SK-N-MC (cell line): ENCODE measurements at regions not wholly inside any gene's neighbourhood (a gene's known extent, or its start where the extent isn't known, plus 50 kb on each side); places are given as distances from the start of the nearest gene placed in this dataset.

Experiments
- EZH2 ChIP-seq: fragments of 200-600 bp; sonication (generic); IDR thresholded peaks from one replicate; pipeline ENCODE4 v1.6.1; 2017; ENCODE audit warnings: antibody characterized with exemption
- POLR2AphosphoS5 ChIP-seq: IDR thresholded peaks from 2 replicates; pipeline ENCODE4 v1.6.1; 2012; ENCODE audit warnings: mild to moderate bottlenecking, low read depth, low read length, borderline replicate concordance

DNA sequence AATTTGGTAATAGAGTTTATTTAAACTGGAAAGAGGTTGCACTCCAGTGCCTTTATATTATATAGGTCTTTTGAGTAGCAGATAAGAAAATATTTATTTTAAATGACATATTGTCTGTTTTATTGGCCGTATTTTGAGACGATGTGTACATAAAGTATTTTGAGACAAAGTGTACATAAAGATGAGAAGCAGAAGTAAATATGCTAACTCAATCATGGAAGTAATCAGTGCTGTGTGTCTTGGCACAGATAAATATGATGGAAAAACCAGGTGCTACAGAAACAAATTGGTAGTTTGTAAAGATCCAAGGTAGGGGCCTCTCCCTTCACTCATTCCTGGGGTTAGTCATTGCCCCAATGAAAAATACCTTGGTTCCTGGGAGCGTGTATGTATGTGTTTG is 382.9 kb downstream of the DSEL start:
- no peak for TF ChIP-seq EZH2
- TF ChIP-seq POLR2AphosphoS5, result no peak
